A549 (cell line): ENCODE measurements at regions not wholly inside any gene's neighbourhood (a gene's known extent, or its start where the extent isn't known, plus 50 kb on each side); places are given as distances from the start of the nearest gene placed in this dataset.

Experiments
- CTCF ChIP-seq: fragments of >200 bp; sonication (Bioruptor Twin); formaldehyde crosslinking; IDR thresholded peaks from 3 replicates; pipeline ENCODE4 v1.5.1; 2016
- POLR2A ChIP-seq: IDR thresholded peaks from 2 replicates; pipeline ENCODE4 v1.6.1; 2012; ENCODE audit warnings: mild to moderate bottlenecking, low read length

- TF ChIP-seq CTCF (no peak), POLR2A (no peak)
Observed at GRCh38 chr3:144294659-144295538, 323.3 kb downstream of the DIPK2A start.
